Panc1 (cell line): ENCODE measurements at regions not wholly inside any gene's neighbourhood (a gene's known extent, or its start where the extent isn't known, plus 50 kb on each side); places are given as distances from the start of the nearest gene placed in this dataset.

Experiments
- POLR2AphosphoS5 ChIP-seq: IDR thresholded peaks from 2 replicates; pipeline ENCODE4 v1.6.1; 2012; ENCODE audit warnings: mild to moderate bottlenecking, low read depth, low read length, moderate library complexity
- TF ChIP-seq, protein P1 (sequence below): fragments of 450-650 bp; IDR thresholded peaks from 2 replicates; pipeline ENCODE4 v1.5.1; 2017; ENCODE audit warnings: mild to moderate bottlenecking
- TF ChIP-seq, protein P2 (sequence below), 2 experiments: IDR thresholded peaks; 2 replicates each; pipeline ENCODE4 v1.6.1; 2011 to 2012; ENCODE audit warnings: low read depth in 2 of 2, control low read depth in 1 of 2, low read length in 1 of 2, mild to moderate bottlenecking in 1 of 2, moderate library complexity in 1 of 2; ENCODE audit not compliant: insufficient read depth in 1 of 2

DNA sequence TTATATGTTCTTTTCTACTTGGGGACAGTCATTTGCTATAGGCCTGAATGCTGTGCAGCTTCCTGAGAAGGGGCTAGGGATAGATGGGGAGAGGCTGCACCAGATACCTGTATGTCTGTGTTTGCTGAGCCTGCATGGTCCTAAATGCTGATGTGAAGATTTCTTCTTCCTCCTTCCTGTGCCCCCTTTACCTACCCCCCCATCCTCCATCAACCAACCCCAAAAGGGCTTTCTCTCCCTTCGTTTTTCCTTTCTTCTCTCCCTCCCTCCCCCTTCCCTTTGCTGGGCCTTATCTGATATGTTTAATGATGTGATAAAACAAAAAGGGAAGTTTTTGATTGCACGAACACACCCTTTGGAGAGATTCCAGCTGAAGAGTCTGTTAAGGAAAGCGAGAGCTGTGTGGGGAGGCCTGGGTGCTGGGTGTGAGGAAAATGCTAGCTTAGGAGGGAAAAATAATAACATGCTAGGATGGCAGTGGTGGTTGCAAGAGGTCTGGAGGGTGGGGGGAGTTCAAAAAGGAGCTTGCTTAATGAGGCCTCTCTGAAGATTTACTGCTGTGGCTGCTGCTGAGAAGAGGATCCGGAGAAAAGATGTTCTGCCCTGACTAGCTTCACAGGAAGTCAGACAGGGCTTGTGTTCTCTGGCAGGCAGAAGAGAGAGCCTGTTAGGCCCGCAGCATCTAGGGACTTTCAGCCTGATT, 101.8 kb downstream of the SAMD9 start:
- TF ChIP-seq, protein P1, sequence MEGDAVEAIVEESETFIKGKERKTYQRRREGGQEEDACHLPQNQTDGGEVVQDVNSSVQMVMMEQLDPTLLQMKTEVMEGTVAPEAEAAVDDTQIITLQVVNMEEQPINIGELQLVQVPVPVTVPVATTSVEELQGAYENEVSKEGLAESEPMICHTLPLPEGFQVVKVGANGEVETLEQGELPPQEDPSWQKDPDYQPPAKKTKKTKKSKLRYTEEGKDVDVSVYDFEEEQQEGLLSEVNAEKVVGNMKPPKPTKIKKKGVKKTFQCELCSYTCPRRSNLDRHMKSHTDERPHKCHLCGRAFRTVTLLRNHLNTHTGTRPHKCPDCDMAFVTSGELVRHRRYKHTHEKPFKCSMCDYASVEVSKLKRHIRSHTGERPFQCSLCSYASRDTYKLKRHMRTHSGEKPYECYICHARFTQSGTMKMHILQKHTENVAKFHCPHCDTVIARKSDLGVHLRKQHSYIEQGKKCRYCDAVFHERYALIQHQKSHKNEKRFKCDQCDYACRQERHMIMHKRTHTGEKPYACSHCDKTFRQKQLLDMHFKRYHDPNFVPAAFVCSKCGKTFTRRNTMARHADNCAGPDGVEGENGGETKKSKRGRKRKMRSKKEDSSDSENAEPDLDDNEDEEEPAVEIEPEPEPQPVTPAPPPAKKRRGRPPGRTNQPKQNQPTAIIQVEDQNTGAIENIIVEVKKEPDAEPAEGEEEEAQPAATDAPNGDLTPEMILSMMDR = no peak
- TF ChIP-seq, protein P2, sequence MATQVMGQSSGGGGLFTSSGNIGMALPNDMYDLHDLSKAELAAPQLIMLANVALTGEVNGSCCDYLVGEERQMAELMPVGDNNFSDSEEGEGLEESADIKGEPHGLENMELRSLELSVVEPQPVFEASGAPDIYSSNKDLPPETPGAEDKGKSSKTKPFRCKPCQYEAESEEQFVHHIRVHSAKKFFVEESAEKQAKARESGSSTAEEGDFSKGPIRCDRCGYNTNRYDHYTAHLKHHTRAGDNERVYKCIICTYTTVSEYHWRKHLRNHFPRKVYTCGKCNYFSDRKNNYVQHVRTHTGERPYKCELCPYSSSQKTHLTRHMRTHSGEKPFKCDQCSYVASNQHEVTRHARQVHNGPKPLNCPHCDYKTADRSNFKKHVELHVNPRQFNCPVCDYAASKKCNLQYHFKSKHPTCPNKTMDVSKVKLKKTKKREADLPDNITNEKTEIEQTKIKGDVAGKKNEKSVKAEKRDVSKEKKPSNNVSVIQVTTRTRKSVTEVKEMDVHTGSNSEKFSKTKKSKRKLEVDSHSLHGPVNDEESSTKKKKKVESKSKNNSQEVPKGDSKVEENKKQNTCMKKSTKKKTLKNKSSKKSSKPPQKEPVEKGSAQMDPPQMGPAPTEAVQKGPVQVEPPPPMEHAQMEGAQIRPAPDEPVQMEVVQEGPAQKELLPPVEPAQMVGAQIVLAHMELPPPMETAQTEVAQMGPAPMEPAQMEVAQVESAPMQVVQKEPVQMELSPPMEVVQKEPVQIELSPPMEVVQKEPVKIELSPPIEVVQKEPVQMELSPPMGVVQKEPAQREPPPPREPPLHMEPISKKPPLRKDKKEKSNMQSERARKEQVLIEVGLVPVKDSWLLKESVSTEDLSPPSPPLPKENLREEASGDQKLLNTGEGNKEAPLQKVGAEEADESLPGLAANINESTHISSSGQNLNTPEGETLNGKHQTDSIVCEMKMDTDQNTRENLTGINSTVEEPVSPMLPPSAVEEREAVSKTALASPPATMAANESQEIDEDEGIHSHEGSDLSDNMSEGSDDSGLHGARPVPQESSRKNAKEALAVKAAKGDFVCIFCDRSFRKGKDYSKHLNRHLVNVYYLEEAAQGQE (IDR thresholded peaks at IDR 0.05; ENCODE audit: insufficient read depth in 1 of 2, low read depth in 2 of 2, low read length in 1 of 2) = no peak
- no peak for TF ChIP-seq POLR2AphosphoS5
